Esophagus (tissue), 2 donors: ENCODE measurements at regions not wholly inside any gene's neighbourhood (a gene's known extent, or its start where the extent isn't known, plus 50 kb on each side); places are given as distances from the start of the nearest gene placed in this dataset.

ENCODE experiments used
- H3K27ac ChIP-seq, 2 donors: one replicate each; pipeline ENCODE4 v1.5.1; 2013; ENCODE audit warnings: low read depth in 2 of 2, mild to moderate bottlenecking in 2 of 2, inconsistent platforms in 1 of 2, low read length in 1 of 2, moderate library complexity in 1 of 2
- H3K27me3 ChIP-seq, 2 donors: one replicate each; pipeline ENCODE4 v1.6.1; 2013; ENCODE audit warnings: low read length in 2 of 2, control low read depth in 1 of 2, mild to moderate bottlenecking in 1 of 2; ENCODE audit not compliant: insufficient read depth in 2 of 2, control insufficient read depth in 1 of 2
- H3K36me3 ChIP-seq, 2 donors: one replicate each; pipeline ENCODE4 v1.6.1; 2013; ENCODE audit warnings: low read length in 1 of 2; ENCODE audit not compliant: control insufficient read depth in 2 of 2, insufficient read depth in 2 of 2
- H3K4me1 ChIP-seq, 2 donors: one replicate each; pipeline ENCODE4 v1.6.1; 2013; ENCODE audit warnings: low read length in 1 of 2; ENCODE audit not compliant: control insufficient read depth in 2 of 2, insufficient read depth in 2 of 2
- H3K4me3 ChIP-seq, 2 donors: one replicate each; pipeline ENCODE4 v1.5.1; 2013; ENCODE audit warnings: low read length in 2 of 2, mild to moderate bottlenecking in 2 of 2, low read depth in 1 of 2, moderate library complexity in 1 of 2
- H3K9me3 ChIP-seq, 2 donors: one replicate each; pipeline ENCODE4 v1.6.1; 2013; ENCODE audit warnings: mild to moderate bottlenecking in 2 of 2, low read depth in 1 of 2, low read length in 1 of 2, moderate library complexity in 1 of 2; ENCODE audit not compliant: control insufficient read depth in 2 of 2, insufficient read depth in 1 of 2
- WGBS, 2 donors: extraction: QIAGEN DNeasy Blood & Tissue Kit; methylation state at CpG; one replicate each; pipeline ENCODE4 v1.1.7; 2013; 5-methylcytosine and 5-hydroxymethylcytosine counted together
- donor health status: healthy with polysubstance abuse.
- donor health status: Bipolar disorder and iron deficiency.

- WGBS, 2 donors: 83 to 84% methylated on average over 5 of the region's 5 CpGs
- Histone ChIP-seq H3K27me3 (no peaks in the 10 kb centered on the region), H3K27ac (no peak overlapping the region), H3K4me1 (peaks cover 0 to 6% of the 10 kb centered on the region in 2 donors), H3K36me3 (no peaks in the 10 kb centered on the region), H3K4me3 (no peak overlapping the region), H3K9me3 (no peaks in the 10 kb centered on the region)
Measured at GRCh38 chr1:14367451-14367850, 231.0 kb upstream of the KAZN start.

- Histone ChIP-seq H3K9me3 (no peaks in the 10 kb centered on the region), H3K27me3 (no peaks in the 10 kb centered on the region), H3K4me3 (no peak overlapping the region), H3K4me1 (peaks cover 0 to 6% of the 10 kb centered on the region in 2 donors), H3K36me3 (no peaks in the 10 kb centered on the region), H3K27ac (no peak overlapping the region)
- WGBS, 2 donors: 39 to 46% methylated on average over 5 of the region's 5 CpGs
Measured at GRCh38 chr1:14369526-14370213, 228.8 kb upstream of the KAZN start.

- Histone ChIP-seq H3K4me3 (no peak overlapping the region), H3K36me3 (no peaks in the 10 kb centered on the region), H3K4me1 (no peaks in the 10 kb centered on the region), H3K27me3 (no peaks in the 10 kb centered on the region), H3K27ac (no peak overlapping the region), H3K9me3 (no peaks in the 10 kb centered on the region)
- WGBS, 2 donors: 29 to 43% methylated on average over 6 of the region's 6 CpGs
Measured at GRCh38 chr1:14371771-14372497, 226.6 kb upstream of the KAZN start.

DNA sequence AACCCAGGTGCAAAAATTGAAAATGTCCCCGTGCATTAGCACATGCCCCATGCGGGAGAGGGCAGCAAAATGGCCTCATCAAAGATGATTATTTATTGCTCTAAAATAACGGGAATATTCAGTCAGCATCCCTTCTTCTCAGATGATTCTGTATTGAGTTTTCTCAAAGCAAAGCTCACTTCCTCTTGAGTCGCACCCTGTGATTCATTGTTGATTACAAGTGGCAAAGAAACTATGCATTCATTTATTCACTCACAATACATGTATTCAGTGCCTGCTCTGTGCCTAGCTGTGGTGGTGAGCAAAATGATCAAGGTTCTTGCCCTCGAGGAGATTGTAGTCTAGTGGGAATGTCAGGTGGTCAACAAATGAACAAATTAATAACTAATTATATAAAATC lies 226.0 kb upstream of the KAZN start:
- 79 to 84% methylated on average over 5 of the region's 5 CpGs for WGBS, 2 donors
- H3K27me3 ChIP-seq: no peaks in the 10 kb centered on the region
- H3K9me3 ChIP-seq: no peaks in the 10 kb centered on the region
- H3K4me3 ChIP-seq: no peak overlapping the region
- H3K36me3 ChIP-seq: no peaks in the 10 kb centered on the region
- H3K27ac ChIP-seq: no peak overlapping the region
- no peaks in the 10 kb centered on the region for H3K4me1 ChIP-seq

- Histone ChIP-seq H3K4me3 (no peak overlapping the region), H3K36me3 (no peaks in the 10 kb centered on the region), H3K27ac (no peak overlapping the region), H3K4me1 (no peaks in the 10 kb centered on the region), H3K9me3 (no peaks in the 10 kb centered on the region), H3K27me3 (no peaks in the 10 kb centered on the region)
- 61 to 80% methylated on average over 2 of the region's 2 CpGs for WGBS, 2 donors
Measured at GRCh38 chr1:14373081-14373758, 225.3 kb upstream of the KAZN start.

DNA sequence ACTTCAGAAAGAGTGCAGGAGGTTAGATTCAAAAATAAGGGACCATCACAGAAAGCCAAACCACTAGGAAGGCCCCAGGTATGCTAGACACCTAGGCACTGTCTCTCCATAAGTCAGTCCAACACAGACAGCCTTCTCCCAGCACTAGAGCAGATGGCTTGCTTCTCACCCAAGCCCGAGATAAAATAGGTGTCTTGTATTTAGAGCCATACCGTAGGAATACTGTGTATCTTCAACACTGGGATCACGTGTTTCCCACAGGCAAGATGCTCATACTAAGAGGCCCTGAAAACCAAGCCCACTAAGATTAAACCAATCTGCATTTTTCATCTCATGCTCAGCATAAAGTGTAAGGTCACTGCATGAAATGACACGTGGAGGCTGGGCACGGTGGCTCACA lies 223.3 kb upstream of the KAZN start:
- H3K27ac ChIP-seq: no peak overlapping the region
- peaks cover 0 to 2% of the 10 kb centered on the region in 2 donors for H3K9me3 ChIP-seq
- H3K36me3 ChIP-seq: no peaks in the 10 kb centered on the region
- H3K4me3 ChIP-seq: no peak overlapping the region
- H3K27me3 ChIP-seq: no peaks in the 10 kb centered on the region
- no peaks in the 10 kb centered on the region for H3K4me1 ChIP-seq
- 94 to 95% methylated on average over 5 of the region's 5 CpGs for WGBS, 2 donors

- 62 to 65% methylated on average over 5 of the region's 5 CpGs for WGBS, 2 donors
- H3K27ac ChIP-seq: no peak overlapping the region
- no peaks in the 10 kb centered on the region for H3K27me3 ChIP-seq
- H3K4me3 ChIP-seq: no peak overlapping the region
- no peaks in the 10 kb centered on the region for H3K36me3 ChIP-seq
- H3K4me1 ChIP-seq: no peaks in the 10 kb centered on the region
- H3K9me3 ChIP-seq: peaks cover 0 to 2% of the 10 kb centered on the region in 2 donors
Measured at GRCh38 chr1:14377386-14377785, 221.1 kb upstream of the KAZN start.

- WGBS, 2 donors: 85 to 90% methylated on average over 1 of the region's 1 CpG
- Histone ChIP-seq H3K4me3 (no peak overlapping the region), H3K36me3 (no peaks in the 10 kb centered on the region), H3K27ac (no peak overlapping the region), H3K27me3 (no peaks in the 10 kb centered on the region), H3K4me1 (no peaks in the 10 kb centered on the region), H3K9me3 (peaks cover 0 to 2% of the 10 kb centered on the region in 2 donors)
Measured at GRCh38 chr1:14380408-14380807, 218.1 kb upstream of the KAZN start.

- H3K4me3 ChIP-seq: no peak overlapping the region
- H3K27me3 ChIP-seq: no peaks in the 10 kb centered on the region
- H3K27ac ChIP-seq: no peak overlapping the region
- no peaks in the 10 kb centered on the region for H3K4me1 ChIP-seq
- no peaks in the 10 kb centered on the region for H3K36me3 ChIP-seq
- WGBS, 2 donors: 26 to 36% methylated on average over 1 of the region's 1 CpG
- no peaks in the 10 kb centered on the region for H3K9me3 ChIP-seq
Measured at GRCh38 chr1:14390816-14391215, 207.7 kb upstream of the KAZN start.
